GM21825 (cell line): ENCODE measurements at regions not wholly inside any gene's neighbourhood (a gene's known extent, or its start where the extent isn't known, plus 50 kb on each side); places are given as distances from the start of the nearest gene placed in this dataset.
A peak's percentile ranks its signal among the peaks of the same experiment; 100 is the strongest.
"Not testable (repeated sequence)": the region's sequence is repeated elsewhere in the genome, so short reads cannot be mapped to it uniquely, and the experiment has no call there.

ENCODE experiments used
- ATAC-seq: cut with Tn5 transposase; IDR thresholded peaks from one replicate; pipeline ENCODE4 v1.9.1; 2021; ENCODE audit warnings: mild to moderate bottlenecking, moderate library complexity; ENCODE audit not compliant: unreplicated experiment

DNA sequence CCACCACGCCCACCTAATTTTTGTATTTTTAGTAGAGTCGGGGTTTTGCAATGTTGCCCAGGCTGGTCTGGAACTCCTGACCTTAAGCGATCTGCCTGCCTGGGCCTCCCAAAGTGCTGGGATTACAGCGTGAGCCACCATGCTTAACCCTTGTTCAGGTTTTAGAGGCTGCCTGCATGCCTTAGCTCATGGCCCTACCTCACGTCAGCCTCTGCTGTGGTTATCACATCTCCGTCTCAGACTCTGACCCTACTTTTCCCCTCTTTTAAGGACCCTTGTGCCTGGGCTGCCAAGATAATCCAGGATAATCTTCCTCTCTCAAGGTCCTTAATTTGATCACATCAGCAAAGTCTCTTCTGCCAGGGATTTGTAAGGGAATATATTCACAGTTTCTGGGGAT, 98.2 kb upstream of the PMAIP1 start:
- no peak for ATAC-seq

DNA sequence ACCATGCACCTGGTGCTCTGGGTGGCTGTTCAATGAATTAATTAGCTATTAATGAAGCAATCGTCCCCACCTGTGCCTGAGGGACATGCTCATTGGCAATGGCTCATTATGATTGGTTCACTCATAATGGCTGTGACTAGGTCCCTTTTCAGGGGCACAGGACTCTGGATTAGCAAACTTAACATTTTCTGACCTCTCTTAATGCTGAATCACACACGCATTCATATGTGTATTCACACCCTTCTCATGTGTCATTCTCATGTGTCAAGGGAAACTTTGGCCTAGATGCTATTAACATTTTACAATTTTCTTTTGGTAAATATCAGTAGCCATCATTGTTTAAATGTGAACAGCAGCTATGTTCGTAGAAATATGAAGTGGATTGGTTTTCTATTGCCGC, 98.9 kb upstream of the PMAIP1 start:
- ATAC-seq = no peak

- ATAC-seq = no peak
Measured at GRCh38 chr18:59799383-59800015, 100.3 kb upstream of the PMAIP1 start.

DNA sequence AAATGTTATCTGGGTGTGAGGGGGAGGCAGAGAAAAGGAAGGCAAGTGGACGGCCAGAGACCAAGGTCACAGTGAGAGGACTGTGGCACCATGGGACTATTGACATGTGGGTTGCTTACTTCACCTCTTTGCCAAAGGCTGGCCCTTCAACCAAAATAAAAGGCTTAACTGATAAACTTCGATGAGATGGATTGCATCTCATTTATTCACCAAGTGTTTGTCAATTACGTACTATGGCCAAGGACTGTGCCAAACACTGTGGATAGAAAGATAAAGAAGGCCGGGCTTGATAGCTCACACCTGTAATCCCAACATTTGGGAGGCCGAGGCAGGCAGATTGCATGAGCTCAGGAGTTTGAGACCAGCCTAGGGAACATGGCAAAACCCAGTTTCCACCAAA, 98.7 kb upstream of the CCBE1 start:
- no peak for ATAC-seq

GRCh38 chr18:59792353-59792752, 95.1 kb upstream of the CCBE1 start:
- no peak for ATAC-seq

DNA sequence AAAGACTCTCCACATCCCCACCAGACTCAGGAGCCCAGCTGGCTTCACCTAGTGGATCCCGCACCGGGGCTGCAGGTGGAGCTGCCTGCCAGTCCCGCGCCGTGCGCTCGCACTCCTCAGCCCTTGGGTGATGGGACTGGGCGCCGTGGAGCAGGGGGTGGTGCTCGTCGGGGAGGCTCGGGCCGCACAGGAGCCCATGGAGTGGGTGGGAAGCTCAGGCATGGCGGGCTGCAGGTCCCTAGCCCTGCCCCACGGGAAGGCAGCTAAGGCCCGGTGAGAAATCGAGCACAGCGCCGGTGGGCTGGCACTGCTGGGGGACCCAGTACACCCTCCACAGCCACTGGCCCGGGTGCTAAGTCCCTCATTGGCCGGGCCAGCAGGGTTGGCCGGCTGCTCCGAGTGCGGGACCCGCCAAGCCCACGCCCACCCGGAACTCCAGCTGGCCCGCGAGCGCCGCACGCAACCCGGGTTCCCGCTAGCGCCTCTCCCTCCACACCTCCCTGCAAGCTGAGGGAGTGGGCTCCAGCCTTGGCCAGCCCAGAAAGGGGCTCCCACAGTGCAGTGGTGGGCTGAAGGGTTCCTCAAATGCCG, 93.2 kb upstream of the CCBE1 start:
- not testable (repeated sequence) for ATAC-seq

DNA sequence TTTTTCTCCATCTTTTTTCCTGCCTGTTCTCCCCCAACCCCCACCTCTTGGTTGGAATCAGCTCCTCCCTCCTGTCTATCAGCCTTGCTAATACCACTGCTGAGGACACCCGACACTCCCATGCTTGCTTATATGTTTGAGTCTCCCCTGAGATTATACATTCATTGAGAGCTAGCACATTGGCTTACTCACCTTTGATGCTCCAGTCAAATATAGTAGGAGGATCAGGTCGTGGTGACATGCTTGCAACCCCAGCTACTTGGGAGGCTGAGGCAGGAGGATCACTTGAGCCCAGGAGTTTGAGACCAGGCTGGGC, 91.5 kb upstream of the CCBE1 start:
- ATAC-seq = no peak

GRCh38 chr18:59787998-59788790, 91.0 kb upstream of the CCBE1 start:
- no peak for ATAC-seq

DNA sequence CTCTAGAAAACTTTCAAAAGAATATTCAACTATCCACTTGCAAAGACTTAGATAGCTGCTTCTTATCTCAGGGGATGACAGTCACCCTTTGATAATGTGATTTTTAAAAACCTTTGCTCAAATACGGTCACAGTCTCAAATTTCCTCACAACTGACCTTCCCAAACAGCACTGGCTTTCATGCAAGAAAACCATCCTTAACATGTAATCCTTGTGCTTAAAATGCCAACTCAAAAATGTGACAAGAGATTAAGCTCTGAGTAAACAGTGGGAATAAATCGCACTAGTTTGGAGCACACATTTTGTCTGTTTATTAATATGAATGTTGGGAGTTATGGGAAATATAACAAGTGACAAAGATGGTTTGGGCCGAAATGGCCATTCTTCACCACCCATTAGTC, 87.5 kb upstream of the CCBE1 start:
- no peak for ATAC-seq

DNA sequence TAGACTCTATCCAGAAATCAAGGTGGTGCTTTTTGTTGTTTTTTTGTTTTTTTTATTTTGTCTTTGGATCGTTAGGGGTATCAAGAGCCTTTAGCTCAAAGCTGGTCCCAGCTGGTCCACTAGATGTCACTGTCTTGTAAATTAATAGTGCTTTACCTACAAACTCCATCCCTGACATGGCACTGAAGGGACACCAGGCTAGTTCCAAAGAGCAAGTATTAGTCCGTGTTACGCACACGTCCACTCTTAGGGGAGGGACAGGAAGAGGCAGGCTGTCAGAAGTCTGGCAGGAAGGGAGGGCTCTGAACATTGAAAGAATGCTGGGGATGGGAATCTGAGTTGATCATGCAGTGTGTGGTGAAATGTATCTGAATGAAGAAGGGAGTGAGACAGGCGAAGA, 85.9 kb upstream of the CCBE1 start:
- ATAC-seq = peak; percentile 77

- no peak for ATAC-seq
Measured at GRCh38 chr18:59779979-59780378, 82.8 kb upstream of the CCBE1 start.

GRCh38 chr18:59778434-59778833, 81.2 kb upstream of the CCBE1 start:
- no peak for ATAC-seq

DNA sequence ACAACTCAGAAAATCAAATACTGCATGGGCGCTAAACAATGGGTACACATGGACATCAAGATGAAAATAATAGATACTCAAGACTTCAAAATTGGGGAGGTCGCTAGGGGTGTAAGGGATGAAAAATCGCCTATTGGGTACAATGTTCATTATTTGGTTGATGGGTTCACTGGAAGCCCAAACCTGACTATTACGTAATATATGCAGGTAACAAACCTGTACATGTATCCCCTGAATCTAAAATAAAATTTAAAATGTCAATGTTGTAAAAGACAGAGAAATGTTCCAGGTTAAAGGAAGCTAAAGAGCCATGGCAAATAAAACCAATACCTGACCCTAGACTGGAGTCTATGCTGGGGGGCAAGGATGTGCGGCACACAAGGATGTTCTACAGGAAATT, 80.4 kb upstream of the CCBE1 start:
- ATAC-seq = no peak

GRCh38 chr18:59769129-59769865, 72.1 kb upstream of the CCBE1 start:
- no peak for ATAC-seq

GRCh38 chr18:59768409-59768808, 71.2 kb upstream of the CCBE1 start:
- no peak for ATAC-seq

GRCh38 chr18:59767732-59768131, 70.5 kb upstream of the CCBE1 start:
- ATAC-seq = no peak

DNA sequence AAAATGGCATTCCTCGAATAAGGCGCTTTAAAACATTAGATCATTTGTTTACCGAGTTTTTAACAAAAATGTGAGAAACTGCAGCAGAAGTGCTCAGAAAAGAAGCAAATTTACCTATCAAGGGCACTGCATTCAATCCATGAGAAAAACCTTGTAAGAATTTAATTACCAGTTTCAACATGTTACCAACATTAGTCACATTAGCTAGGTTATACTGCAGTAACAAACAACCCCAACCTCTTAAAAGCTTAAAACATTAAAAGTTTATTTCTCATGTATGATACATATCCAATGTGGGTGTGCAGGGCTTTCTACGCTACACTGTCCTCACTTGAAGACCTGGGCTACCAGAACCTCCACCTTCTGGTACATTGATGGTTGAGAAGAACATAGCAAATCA, 68.1 kb upstream of the CCBE1 start:
- ATAC-seq = no peak

DNA sequence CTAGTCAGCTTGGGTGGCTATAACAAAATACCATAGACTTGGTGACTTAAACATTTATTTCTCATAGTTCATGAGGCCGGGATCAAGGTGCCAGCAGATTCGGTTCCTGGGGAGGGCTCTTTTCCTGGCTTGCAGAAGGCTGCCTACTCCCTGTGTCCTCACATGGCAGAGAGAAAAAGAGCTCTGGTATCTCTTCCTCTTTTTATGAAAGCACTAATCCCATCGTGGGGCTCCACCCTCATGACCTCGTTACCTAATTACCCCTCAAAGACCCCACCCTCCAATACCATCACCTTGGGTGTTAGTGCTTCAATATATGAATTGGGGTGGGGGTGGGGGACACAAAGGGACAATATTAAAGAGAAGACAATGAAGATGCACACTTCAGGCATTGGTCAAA, 67.1 kb upstream of the CCBE1 start:
- no peak for ATAC-seq

DNA sequence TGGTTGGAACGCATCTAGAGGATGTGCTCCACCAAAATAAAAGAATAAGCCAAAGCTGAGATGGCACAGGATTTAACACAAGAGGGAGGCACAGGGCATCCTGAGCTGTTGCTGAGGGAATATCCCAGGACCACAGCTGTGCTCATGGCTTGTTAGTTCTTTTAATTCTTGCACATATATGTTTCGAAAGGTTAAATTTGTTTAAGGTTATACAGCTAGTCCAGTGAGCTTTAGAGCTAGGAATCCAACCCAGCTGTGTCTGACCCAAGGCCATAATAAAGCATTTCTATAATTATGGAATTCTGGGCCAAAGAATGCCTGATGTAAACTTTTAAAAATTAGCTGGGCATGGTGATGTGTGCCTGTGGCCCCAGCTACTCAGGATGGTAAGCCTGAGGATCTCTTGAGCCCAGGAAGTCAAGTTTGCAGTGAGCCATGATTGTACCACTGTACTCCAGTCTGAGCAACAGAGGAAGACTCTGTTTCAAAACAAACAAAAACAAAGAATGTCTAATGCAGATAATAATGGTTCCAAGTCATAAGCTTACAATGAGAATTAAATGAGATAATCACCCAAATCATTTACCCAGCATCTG, 66.4 kb upstream of the CCBE1 start:
- no peak for ATAC-seq

DNA sequence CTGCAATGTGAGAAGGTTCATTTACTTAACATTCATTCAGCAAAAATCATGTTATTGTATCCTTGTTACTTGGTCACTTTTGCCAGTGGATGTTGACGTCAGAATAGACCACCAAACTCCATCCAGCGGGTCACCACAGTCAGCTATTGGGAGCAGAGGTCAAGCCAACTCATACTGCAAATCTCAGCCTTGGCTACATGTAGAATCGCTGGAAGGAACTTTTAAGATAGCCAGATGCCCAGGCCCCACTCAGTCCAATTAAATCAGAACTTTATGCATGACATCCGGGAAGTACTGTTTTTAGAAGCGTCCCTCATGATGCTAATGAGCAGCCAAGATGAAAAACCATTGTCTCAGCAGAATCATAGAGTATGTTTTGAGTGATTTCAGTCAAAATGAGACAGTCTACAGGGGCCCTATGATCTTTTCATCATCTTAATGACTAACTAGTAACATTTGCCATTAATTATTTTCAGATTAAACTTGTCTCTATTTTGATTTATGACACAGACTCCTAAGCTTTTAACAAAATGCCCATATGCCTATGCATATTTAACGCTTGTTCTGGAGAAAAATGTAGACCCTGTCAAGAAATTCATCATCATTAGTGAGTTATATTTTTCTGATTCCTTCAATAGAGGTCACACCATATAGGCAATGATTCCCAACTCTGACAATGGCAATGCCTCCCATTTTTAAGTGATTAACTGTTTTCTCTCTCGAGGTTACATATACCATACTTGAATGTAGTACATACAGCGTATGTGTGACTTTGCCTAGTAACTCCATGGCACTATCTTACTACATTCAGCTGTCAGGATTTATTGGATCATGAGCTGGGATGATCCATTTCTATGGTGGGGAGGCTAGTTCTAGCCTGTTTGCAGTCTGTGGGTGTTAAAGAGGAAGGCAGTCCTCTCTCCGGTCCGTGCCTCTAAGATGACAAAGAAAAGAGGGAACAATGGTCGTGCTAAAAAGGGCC, 63.7 kb upstream of the CCBE1 start:
- no peak for ATAC-seq
